GM19397 (cell line): ENCODE measurements at regions not wholly inside any gene's neighbourhood (a gene's known extent, or its start where the extent isn't known, plus 50 kb on each side); places are given as distances from the start of the nearest gene placed in this dataset.

Source experiments
- ATAC-seq: cut with Tn5 transposase; IDR thresholded peaks from one replicate; pipeline ENCODE4 v1.9.1; 2021; ENCODE audit warnings: mild to moderate bottlenecking, moderate library complexity; ENCODE audit not compliant: unreplicated experiment

- no peak for ATAC-seq
Measured at GRCh38 chr15:66832664-66833063, 130.6 kb downstream of the SMAD6 start.

GRCh38 chr15:66833371-66833770, 131.3 kb downstream of the SMAD6 start:
- ATAC-seq: no peak

- ATAC-seq: no peak
Measured at GRCh38 chr15:66833803-66834202, 131.8 kb downstream of the SMAD6 start.

GRCh38 chr15:66834881-66835878, 133.1 kb downstream of the SMAD6 start:
- no peak for ATAC-seq

GRCh38 chr15:66836231-66837030, 134.4 kb downstream of the SMAD6 start:
- ATAC-seq: no peak

- no peak for ATAC-seq
Measured at GRCh38 chr15:66838202-66838601, 136.2 kb downstream of the SMAD6 start.

- ATAC-seq: no peak
Measured at GRCh38 chr15:66838671-66839239, 136.7 kb downstream of the SMAD6 start.

- no peak for ATAC-seq
Measured at GRCh38 chr15:66839506-66840112, 137.6 kb downstream of the SMAD6 start.

GRCh38 chr15:66840615-66841390, 138.8 kb downstream of the SMAD6 start:
- no peak for ATAC-seq

- no peak for ATAC-seq
Measured at GRCh38 chr15:66841953-66842681, 140.1 kb downstream of the SMAD6 start.

- no peak for ATAC-seq
Measured at GRCh38 chr15:66842710-66843441, 140.8 kb downstream of the SMAD6 start.

- ATAC-seq: no peak
Measured at GRCh38 chr15:66843581-66843980, 141.5 kb downstream of the SMAD6 start.

- ATAC-seq: no peak
Measured at GRCh38 chr15:66844041-66844746, 142.2 kb downstream of the SMAD6 start.

GRCh38 chr15:66844747-66845145, 142.7 kb downstream of the SMAD6 start:
- ATAC-seq: no peak

GRCh38 chr15:66845266-66845785, 143.3 kb downstream of the SMAD6 start:
- ATAC-seq: no peak

- ATAC-seq: no peak
Measured at GRCh38 chr15:66846031-66846430, 144.0 kb downstream of the SMAD6 start.

GRCh38 chr15:66846811-66847210, 144.8 kb downstream of the SMAD6 start:
- no peak for ATAC-seq

- no peak for ATAC-seq
Measured at GRCh38 chr15:66847565-66847991, 145.5 kb downstream of the SMAD6 start.
